Esophagus muscularis mucosa (tissue), 3 donors: ENCODE measurements at regions not wholly inside any gene's neighbourhood (a gene's known extent, or its start where the extent isn't known, plus 50 kb on each side); places are given as distances from the start of the nearest gene placed in this dataset.

Source experiments
- POLR2AphosphoS5 ChIP-seq, 2 donors: sonication (generic); formaldehyde crosslinking; IDR thresholded peaks; one replicate each; pipeline ENCODE4 v1.6.1; 2017; ENCODE audit warnings: antibody characterized with exemption in 2 of 2
- TF ChIP-seq, protein P1 (sequence below), 3 experiments: fragments of 200-600 bp in 2 of 3; fragments of 450-650 bp in 1 of 3; sonication (generic) in 2 of 3; IDR thresholded peaks; one replicate each; pipeline ENCODE4 v1.5.1; 2017 to 2019; ENCODE audit warnings: antibody characterized with exemption in 3 of 3, mild to moderate bottlenecking in 2 of 3, moderate library complexity in 1 of 3

DNA sequence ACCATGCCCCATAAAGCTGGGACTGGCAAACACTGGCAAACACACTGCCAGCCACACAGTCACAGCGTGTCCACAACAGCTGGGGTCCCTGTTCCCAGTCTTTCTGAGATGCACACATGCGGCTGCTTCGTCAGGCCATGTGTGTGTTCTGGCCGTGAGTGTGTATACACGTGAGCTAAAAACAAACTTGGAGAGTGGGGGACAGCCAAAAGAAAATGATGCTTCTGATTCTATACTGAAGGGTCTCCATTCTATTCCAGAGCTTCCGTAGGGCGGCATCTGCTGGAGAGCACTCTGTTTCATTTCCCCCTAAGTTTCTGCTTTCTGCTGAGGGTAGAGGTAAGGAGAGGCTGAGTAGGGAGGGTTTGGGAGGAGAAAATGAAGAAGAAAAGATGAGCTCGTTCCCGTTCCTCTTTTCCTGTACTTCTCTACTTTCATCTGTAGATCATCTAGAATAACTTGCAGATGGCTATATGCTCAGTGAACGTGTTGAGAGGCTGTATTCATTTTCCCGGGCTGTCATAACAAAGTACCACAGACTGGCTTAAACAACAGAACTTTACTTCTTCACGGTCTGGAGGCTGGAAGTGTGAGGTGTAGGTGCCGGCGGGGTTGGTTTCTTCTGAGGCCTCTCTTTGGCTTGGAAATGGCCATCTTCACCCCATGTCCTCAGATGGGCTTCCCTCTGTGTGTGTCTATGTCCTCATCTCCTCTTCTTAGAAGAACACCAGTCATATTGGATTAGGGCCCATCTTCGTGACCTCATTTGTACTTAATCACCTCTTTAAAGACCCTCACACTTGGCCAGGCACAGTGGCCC is 151.6 kb downstream of the TOMM20 start:
- TF ChIP-seq, protein P1, sequence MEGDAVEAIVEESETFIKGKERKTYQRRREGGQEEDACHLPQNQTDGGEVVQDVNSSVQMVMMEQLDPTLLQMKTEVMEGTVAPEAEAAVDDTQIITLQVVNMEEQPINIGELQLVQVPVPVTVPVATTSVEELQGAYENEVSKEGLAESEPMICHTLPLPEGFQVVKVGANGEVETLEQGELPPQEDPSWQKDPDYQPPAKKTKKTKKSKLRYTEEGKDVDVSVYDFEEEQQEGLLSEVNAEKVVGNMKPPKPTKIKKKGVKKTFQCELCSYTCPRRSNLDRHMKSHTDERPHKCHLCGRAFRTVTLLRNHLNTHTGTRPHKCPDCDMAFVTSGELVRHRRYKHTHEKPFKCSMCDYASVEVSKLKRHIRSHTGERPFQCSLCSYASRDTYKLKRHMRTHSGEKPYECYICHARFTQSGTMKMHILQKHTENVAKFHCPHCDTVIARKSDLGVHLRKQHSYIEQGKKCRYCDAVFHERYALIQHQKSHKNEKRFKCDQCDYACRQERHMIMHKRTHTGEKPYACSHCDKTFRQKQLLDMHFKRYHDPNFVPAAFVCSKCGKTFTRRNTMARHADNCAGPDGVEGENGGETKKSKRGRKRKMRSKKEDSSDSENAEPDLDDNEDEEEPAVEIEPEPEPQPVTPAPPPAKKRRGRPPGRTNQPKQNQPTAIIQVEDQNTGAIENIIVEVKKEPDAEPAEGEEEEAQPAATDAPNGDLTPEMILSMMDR (IDR thresholded peaks at IDR 0.05), result no peak
- TF ChIP-seq POLR2AphosphoS5 (IDR thresholded peaks at IDR 0.05), result no peak
